ENCODE measurements at regions not wholly inside any gene's neighbourhood (a gene's known extent, or its start where the extent isn't known, plus 50 kb on each side); places are given as distances from the start of the nearest gene placed in this dataset.

DNA sequence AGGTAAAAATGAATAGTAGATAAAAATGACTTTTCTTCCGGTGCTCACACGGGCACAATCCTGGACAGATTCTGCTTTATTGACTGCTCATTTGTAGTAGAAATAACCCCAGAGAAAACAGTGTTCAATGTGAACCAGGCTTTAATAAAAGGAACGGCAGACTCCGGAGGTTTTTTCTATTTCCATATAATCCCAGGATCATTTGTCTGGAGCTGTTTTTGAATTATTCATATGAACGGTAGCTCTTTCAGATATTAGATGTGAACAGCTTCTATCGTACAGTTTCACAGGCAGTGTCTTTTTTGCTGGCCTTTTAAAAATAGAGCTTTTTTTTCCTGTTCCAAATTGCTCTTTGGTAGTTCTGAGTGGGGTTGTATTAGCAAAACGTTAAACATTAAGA, 347.3 kb downstream of the MFSD1 start:
- no peaks in the 10 kb centered on the region for H3K36me3 ChIP-seq
- intact Hi-C loops (cut with DNase I), result no loop called here
- no peak overlapping the region for H3K4me3 ChIP-seq
- DNase-seq (ENCODE audit: low spot score), result no peak
- no peak for TF ChIP-seq POLR2A (IDR thresholded peaks at IDR 0.05)
- TF ChIP-seq, protein P1, sequence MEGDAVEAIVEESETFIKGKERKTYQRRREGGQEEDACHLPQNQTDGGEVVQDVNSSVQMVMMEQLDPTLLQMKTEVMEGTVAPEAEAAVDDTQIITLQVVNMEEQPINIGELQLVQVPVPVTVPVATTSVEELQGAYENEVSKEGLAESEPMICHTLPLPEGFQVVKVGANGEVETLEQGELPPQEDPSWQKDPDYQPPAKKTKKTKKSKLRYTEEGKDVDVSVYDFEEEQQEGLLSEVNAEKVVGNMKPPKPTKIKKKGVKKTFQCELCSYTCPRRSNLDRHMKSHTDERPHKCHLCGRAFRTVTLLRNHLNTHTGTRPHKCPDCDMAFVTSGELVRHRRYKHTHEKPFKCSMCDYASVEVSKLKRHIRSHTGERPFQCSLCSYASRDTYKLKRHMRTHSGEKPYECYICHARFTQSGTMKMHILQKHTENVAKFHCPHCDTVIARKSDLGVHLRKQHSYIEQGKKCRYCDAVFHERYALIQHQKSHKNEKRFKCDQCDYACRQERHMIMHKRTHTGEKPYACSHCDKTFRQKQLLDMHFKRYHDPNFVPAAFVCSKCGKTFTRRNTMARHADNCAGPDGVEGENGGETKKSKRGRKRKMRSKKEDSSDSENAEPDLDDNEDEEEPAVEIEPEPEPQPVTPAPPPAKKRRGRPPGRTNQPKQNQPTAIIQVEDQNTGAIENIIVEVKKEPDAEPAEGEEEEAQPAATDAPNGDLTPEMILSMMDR (IDR thresholded peaks at IDR 0.05), result no peak
- H3K9me3 ChIP-seq, result no peaks in the 10 kb centered on the region
- WGBS, result 79% methylated on average over 7 of the region's 7 CpGs
- no peaks in the 10 kb centered on the region for H3K4me1 ChIP-seq (replicated peaks)
- H3K27me3 ChIP-seq (replicated peaks; ENCODE audit: insufficient read depth), result no peaks in the 10 kb centered on the region
- H3K27ac ChIP-seq, result no peak overlapping the region

DNA sequence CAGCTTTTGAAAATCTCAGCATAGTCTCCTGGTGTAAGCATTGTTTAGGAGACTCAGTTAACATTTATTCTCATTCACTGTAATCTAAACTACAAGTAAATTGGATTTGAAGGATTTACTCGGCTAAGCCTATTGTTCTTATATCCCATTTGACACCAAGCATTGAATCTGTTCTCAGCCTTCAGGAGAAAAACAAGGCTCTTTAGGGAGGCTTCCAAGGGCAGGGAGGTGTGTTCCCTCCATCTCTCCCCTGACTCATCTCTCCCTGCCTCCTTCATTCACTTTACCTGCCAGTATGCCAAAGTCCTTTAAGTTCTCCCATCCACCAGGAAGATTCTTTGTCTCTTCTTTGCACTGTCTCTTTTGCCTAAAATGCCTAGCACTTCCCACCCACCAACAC, 347.8 kb downstream of the MFSD1 start:
- intact Hi-C loops (cut with DNase I), result no loop called here
- WGBS, result 65% methylated on average over 1 of the region's 1 CpG

DNA sequence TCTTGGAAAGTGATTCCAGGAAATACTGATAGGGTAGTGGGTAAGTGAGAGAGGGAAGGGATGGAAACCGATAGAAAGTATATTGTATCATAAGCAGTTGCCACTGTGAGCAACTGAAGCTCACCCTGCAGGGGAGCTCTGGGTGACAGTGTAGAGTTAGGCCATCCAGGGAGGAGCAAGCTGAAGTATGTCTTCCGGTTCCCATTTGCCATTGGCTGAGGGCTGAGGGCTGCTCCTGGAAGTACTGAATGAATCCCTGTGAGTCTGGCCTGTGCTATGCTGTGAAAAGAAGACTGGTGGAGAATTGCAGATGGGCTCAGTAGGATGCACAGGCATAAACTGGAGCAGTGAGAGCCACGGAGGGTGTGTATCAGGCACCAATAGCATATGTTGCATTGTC, 348.3 kb downstream of the MFSD1 start:
- intact Hi-C loops (cut with DNase I), result no loop called here
- TF ChIP-seq POLR2A (IDR thresholded peaks at IDR 0.05), result no peak
- TF ChIP-seq POLR2AphosphoS5 (IDR thresholded peaks at IDR 0.05), result no peak
- TF ChIP-seq, protein P1 (IDR thresholded peaks at IDR 0.05), result no peak
- no peaks in the 10 kb centered on the region for H3K36me3 ChIP-seq
- no peaks in the 10 kb centered on the region for H3K9me3 ChIP-seq
- no peak overlapping the region for H3K27ac ChIP-seq
- H3K4me3 ChIP-seq, result no peak overlapping the region
- no peak for DNase-seq (ENCODE audit: low spot score)
- WGBS, result 74% methylated on average over 3 of the region's 3 CpGs
- H3K4me1 ChIP-seq (replicated peaks), result no peaks in the 10 kb centered on the region
- no peaks in the 10 kb centered on the region for H3K27me3 ChIP-seq (replicated peaks; ENCODE audit: insufficient read depth)

More for the DNA sequence above, 347.8 kb downstream of the MFSD1 start:
- no peaks in the 10 kb centered on the region for H3K9me3 ChIP-seq
- DNase-seq (ENCODE audit: low spot score), result no peak
- H3K36me3 ChIP-seq, result no peaks in the 10 kb centered on the region
- TF ChIP-seq POLR2A (IDR thresholded peaks at IDR 0.05) (no peak), POLR2AphosphoS5 (IDR thresholded peaks at IDR 0.05) (no peak)
- TF ChIP-seq, protein P1 (IDR thresholded peaks at IDR 0.05), result no peak
- H3K4me1 ChIP-seq (replicated peaks), result no peaks in the 10 kb centered on the region
- H3K4me3 ChIP-seq, result no peak overlapping the region
- no peaks in the 10 kb centered on the region for H3K27me3 ChIP-seq (replicated peaks; ENCODE audit: insufficient read depth)
- no peak overlapping the region for H3K27ac ChIP-seq

DNA sequence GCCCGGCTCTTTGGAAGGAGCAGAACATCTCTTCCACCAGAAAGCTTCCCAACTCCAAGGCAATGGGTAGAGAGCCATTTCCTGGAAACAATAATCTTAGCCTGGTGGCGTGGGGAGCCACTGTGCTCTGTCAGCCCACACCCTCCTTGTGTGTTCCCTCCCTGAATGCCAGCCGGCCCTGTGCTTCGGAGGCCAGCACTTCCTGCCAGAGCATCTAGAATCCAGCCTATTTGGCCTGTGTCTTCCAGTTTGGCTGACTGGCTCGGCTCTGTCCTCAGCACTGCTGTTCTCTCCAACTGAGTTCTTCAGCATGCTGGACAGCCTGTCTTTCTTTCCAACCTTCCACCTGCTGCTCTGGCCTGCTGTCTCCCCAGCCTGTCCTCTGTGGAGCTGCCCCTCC, 349.3 kb downstream of the MFSD1 start:
- Histone ChIP-seq H3K4me3 (no peak overlapping the region), H3K27me3 (replicated peaks; ENCODE audit: insufficient read depth) (no peaks in the 10 kb centered on the region), H3K9me3 (no peaks in the 10 kb centered on the region), H3K27ac (no peak overlapping the region), H3K4me1 (replicated peaks) (no peaks in the 10 kb centered on the region), H3K36me3 (no peaks in the 10 kb centered on the region)
- intact Hi-C loops (cut with DNase I), result no loop called here
- 76% methylated on average over 5 of the region's 5 CpGs for WGBS
- no peak for TF ChIP-seq POLR2A (IDR thresholded peaks at IDR 0.05)
- TF ChIP-seq, protein P1 (IDR thresholded peaks at IDR 0.05), result no peak
- TF ChIP-seq POLR2AphosphoS5 (IDR thresholded peaks at IDR 0.05), result no peak
- DNase-seq (ENCODE audit: low spot score), result no peak

DNA sequence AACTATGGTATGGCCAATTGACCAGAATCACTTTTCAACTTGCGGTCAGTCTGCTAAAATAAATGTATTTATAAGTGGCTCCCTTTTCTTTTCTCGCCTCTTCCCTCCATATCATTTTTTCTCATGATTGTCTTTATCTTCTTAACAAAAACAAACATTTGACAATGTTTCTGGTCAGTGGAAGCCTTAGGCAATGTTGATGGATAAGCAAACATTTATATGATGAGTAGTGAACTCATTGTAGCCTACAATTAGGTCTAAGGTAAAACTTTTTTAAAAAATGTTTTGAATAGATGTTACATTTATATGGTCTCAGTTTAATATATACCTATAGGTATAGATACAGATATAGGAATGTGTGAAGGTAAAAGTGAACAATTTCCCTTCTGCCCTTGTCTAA, 355.4 kb downstream of the MFSD1 start:
- 88% methylated on average over 2 of the region's 2 CpGs for WGBS
- DNase-seq (ENCODE audit: low spot score), result no peak

More for the DNA sequence above, 355.4 kb downstream of the MFSD1 start:
- TF ChIP-seq POLR2AphosphoS5 (IDR thresholded peaks at IDR 0.05) (no peak), POLR2A (IDR thresholded peaks at IDR 0.05) (no peak)
- TF ChIP-seq, protein P1 (IDR thresholded peaks at IDR 0.05), result no peak
- Histone ChIP-seq H3K27ac (no peak overlapping the region), H3K4me1 (replicated peaks) (no peaks in the 10 kb centered on the region), H3K9me3 (no peaks in the 10 kb centered on the region), H3K36me3 (no peaks in the 10 kb centered on the region), H3K27me3 (replicated peaks; ENCODE audit: insufficient read depth) (no peaks in the 10 kb centered on the region), H3K4me3 (no peak overlapping the region)
- intact Hi-C loops (cut with DNase I), result no loop called here
